HG03108 (cell line): ENCODE measurements at regions not wholly inside any gene's neighbourhood (a gene's known extent, or its start where the extent isn't known, plus 50 kb on each side); places are given as distances from the start of the nearest gene placed in this dataset.

Source experiments
- ATAC-seq: cut with Tn5 transposase; IDR thresholded peaks from one replicate; pipeline ENCODE4 v1.9.1; 2021; ENCODE audit warnings: moderate library complexity; ENCODE audit not compliant: unreplicated experiment

DNA sequence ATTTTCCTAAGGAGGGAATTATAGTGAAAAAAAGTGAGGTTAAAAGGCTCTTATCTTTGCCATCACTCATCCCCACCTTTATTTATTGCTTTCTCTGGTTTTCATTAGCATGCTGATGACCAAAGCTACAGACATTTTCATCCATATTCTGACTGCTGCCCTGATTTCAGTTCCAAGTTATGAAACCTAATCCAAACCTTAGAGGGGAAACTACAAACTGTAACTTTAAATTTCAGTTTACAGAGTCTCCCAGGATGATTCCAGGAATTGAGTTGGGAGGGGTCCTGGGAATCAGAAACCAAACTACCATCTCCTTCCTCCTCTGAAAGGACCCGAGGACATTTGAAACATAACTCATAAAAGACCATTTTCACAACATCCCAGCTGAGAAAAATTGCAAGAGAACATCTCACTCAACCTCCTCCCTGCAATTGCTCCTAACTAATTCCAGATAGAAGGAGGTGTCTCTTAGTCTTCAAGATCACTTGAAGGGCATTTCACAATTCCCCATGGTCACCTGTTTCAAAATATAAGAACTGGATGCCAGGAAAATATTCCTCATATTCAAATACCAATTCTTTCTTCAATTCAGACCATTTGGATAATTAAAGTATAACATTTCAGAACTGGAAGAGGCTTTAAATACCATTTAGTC lies 520.6 kb downstream of the TNS1 start:
- ATAC-seq = no peak

GRCh38 chr2:217481577-217481976 lies 521.2 kb downstream of the TNS1 start:
- no peak for ATAC-seq

DNA sequence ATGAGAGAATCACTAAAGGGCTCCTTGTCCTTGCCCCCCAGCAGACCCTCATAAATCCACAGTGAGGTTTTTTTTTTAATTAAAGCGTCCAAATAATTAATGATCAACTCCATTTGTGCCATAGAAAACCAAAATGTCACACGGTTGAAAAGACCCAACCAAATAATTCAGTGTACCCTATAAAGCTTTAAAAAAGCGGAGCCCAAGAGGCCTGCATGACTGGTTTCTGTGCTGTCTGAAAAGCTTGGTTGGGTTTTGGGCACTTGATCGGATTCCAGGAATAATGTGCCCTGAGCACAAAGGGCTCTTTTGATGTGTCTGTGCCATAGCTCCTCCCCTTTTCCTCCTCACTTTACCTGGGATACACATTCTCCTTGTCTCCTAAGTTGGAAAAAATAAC lies 523.2 kb downstream of the TNS1 start:
- ATAC-seq = no peak

DNA sequence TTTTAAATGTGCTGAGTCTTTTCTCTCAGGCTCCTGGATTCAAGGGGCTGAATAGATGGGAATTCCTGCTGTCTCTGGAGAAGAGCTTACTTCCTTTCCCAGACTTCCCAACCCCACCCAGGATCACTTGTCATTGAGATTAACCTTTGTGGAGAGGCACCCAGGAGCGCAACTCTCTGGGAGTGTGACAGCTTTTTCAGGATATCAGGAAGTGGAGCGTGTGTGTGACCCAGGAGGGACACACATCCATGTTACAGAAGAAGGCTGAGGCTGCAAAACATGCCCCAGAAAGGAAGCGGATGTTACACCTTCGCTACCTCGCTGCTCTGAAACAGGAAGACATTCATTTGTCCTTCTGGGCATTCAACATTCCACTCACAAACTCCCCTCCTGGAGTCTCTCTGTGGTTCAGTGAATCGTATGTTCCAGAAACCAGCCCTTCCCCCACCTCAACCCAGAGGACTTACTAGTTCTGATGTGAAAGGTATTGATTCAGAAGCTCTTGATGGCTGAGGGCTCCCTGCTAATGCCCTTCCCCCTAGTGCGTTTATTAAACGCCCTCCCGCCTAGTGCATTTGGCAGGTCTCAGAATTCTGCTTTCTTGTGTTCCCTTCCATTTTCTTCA lies 523.9 kb downstream of the TNS1 start:
- no peak for ATAC-seq

DNA sequence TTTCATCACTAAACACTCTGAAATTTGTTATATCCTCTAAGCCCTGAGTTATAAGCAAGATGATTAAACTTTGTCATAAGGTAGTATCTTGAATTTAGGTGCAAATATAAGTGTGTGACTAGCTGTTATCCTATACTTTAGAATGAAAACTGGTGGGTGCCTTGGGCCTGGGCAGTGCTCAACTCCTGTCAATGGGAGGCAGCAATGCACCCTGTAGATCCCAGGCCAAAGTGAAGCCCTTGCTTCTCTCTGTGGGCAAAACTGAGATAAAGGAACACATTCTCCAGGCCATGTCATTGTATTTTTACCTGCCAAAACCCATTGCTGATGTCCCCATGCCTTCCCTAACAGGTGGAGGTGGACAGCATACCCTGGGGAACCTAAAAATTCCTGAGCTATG lies 525.2 kb downstream of the TNS1 start:
- ATAC-seq = no peak

DNA sequence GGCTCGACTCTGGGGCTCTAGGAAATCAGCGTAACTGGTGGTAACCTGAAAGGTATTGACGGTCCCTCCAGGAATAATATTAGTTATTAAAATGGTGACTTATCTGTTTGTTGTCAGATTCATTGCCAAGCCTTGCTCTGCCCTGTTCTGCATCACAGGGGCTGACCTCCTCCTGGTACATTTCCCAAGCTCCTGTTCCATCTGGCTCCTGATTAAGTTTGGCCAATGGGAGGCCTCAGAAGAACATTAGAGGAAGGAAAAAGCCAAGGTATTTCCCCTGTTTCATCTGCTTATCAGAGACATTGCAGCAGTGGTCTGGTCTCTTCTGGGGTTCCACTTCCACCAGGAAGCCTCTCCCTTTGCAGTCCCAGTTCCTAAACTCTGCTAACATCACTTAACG lies 527.0 kb downstream of the TNS1 start:
- ATAC-seq = no peak

DNA sequence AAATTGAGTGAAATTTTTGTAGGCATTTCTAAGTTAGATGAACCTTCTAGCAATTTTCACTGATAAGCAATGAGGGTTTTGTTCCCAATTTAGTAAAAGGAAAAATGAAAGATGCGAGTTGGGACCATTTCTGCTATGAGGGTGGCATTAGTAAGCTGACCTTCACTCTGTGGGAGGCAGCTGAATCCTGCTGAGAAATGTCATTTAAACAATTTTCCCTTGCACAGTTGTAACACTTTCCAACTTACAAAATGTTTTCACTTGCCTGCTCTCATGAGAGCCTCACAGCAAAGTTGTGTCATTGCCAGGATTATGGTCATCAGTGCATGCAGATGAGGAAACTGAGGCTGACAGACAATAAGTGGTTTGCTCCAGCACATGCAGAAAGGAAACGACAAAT lies 527.7 kb downstream of the TNS1 start:
- ATAC-seq = no peak

- ATAC-seq = no peak
Measured at GRCh38 chr2:217471319-217471718, 531.5 kb downstream of the TNS1 start.

- ATAC-seq = no peak
Measured at GRCh38 chr2:217469203-217469810, 533.5 kb downstream of the TNS1 start.

- no peak for ATAC-seq
Measured at GRCh38 chr2:217468042-217468830, 534.6 kb downstream of the TNS1 start.

GRCh38 chr2:217467331-217467730 lies 535.5 kb downstream of the TNS1 start:
- no peak for ATAC-seq

- ATAC-seq = no peak
Measured at GRCh38 chr2:217466805-217467204, 536.0 kb downstream of the TNS1 start.

DNA sequence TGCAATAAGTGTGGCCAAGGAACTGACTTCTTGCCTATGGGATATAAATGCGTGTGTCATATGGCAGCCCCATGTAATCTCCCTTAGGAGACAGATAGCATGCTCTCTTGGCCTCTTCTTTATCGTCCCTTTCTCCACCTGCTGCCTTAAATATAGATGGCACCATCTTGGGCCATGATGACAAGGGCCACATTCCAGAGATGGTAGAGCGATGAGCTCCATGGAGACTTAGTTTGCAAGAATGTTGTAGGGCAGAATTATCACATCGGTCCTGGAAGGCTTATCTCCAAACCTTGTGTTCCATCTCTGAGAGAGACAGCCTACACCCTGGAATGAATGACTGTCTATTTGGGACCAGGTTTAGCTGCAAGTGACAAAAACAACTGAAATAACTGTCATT lies 536.7 kb downstream of the TNS1 start:
- no peak for ATAC-seq

- no peak for ATAC-seq
Measured at GRCh38 chr2:217465100-217465499, 537.7 kb downstream of the TNS1 start.

DNA sequence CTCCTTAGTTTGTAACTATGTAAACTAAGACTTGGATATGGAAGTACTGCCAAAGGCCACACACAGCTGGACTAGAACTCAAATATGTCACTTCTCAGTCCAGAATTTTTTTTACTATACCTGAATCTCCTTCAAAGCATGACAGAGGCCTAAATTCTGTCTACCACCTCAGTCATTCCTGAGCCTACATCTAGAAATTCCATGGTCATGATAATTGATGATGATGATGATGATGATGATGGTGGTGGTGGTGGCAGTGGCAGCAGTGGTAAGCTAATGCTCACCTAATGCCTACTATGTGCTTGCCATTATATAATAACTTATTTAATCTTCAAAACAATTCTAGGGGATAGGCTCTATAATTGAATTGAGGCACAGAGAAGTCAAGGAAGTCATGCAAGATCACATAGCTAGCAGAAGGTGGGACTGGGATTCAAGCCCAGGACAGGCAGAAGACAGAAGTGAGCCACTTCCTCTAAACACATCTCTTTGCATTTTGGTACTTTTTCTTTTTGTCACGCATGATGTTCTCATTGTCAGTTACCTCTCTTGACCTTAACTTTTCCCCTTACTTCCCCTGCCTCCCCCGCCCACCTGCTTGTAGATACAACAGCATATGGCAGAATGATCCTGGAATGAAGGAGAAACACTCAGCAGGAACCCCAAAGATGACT lies 539.3 kb downstream of the TNS1 start:
- ATAC-seq = no peak

GRCh38 chr2:217462121-217462520 lies 540.7 kb downstream of the TNS1 start:
- ATAC-seq = no peak

GRCh38 chr2:217461674-217462073 lies 541.1 kb downstream of the TNS1 start:
- ATAC-seq = no peak

DNA sequence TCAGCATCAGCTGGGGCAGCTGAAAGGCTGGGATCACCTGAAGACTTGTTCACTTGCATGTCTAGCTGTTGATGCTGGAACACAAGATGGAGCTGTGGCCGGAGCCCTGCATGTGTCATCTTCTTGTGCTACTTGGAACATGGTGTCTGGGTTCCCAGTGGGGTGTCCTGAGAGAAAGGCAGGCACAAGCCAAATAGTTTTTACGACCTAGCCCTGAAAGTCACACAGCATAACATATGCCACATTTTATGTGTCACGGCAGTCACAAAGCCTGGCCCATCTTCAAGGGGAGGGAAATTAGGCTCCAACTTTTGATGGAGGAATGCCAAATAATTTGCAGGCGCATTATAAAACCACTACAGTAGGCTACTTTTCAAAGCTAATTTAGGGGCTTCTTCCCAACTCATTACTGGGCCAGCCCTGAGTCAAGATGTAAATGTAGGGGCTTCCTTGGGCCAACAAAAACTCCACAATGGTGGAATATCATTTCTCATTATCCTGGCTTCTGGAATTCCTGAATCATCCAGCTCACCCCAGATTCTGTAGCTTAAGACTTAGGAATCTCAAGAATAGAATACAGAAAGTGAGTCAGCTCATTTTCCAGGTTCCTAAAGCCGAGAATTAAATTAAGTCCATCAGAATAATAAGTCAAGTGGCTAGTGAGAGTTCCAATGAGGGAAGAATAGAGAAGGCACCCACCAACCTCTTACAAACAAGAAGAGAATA lies 543.0 kb downstream of the TNS1 start:
- no peak for ATAC-seq

DNA sequence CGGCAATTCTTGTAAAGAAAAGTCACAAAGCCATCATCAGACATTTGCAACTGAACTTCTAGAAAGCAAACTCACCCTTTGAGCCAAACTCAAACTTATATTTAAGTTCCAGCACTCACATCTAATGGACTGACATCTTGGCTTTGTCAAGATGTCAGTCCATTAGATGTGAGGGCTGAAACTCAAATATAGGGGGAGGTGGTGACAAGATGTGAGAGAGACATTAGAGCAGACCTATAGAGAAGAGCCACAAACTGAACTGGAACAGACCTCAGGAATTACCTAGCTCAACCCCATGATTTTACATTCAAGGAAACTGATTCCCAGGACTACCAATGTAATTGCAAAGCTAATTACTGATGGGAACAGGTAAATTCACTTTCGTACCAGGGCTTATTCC lies 543.8 kb downstream of the TNS1 start:
- no peak for ATAC-seq

DNA sequence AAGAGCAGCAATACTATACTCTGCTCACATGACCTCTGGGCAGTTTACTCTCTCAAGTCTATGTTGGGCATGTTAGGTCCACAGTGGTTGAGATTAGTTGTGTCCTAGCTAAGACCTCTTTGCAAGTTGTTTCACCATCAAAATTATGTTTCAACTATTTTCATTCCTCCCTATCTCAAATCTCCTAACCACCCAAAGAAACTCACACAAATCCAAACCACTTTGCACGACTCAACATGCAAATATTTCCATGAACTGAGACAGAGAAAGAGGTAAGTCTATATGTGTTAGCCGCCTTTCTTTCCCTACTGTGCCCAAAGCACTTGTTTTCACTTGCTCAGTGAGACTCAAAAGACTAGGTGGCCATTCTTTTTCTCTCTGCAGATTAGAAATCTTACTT lies 546.8 kb downstream of the TNS1 start:
- no peak for ATAC-seq

- no peak for ATAC-seq
Measured at GRCh38 chr2:217452928-217453327, 549.9 kb downstream of the TNS1 start.
